ENCODE measurements at regions not wholly inside any gene's neighbourhood (a gene's known extent, or its start where the extent isn't known, plus 50 kb on each side); places are given as distances from the start of the nearest gene placed in this dataset.

DNA sequence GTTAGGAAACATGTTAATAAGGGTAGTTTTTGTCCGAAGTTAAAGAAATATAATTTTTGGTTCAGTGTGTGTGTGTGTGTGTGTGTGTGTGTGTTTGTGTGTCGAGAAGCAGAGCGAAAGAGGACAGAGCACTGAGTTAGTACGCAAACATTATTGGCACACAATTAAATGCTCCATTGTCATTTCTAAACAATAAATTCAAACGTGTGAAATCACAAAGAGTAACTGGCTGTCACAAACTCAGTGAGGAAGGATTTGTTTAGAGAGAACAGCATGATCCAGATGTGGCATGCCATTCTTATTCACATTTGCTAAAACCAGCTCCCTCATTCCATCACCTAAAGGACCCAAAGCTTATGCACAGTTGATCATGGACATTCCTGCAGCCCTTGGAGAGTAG is 970.8 kb downstream of the DTWD2 start:
- no peak for DNase-seq

DNA sequence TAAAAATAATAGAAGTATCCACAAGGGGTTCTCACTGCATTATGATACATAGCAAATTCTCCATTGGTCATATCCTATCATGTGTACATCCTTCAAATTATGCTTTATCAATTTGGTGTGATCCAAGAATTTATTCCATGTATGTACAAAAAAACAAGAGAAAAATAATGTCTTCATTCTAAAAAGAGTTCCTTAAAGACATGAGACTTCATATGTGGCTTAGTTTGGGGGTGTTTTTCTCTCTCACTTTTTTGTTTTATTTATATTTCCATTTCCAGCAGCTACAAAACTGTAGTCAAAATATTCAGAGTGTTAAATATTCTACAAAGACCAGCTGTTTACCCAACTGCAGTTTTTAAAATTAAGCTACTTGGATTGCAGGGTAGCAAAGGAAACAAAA is 972.0 kb downstream of the DTWD2 start:
- DNase-seq, result no peak

- DNase-seq, result no peak
Measured at GRCh38 chr5:118015511-118015910, 972.8 kb downstream of the DTWD2 start.

- DNase-seq, result no peak
Measured at GRCh38 chr5:118009741-118010297, 978.5 kb downstream of the DTWD2 start.

DNA sequence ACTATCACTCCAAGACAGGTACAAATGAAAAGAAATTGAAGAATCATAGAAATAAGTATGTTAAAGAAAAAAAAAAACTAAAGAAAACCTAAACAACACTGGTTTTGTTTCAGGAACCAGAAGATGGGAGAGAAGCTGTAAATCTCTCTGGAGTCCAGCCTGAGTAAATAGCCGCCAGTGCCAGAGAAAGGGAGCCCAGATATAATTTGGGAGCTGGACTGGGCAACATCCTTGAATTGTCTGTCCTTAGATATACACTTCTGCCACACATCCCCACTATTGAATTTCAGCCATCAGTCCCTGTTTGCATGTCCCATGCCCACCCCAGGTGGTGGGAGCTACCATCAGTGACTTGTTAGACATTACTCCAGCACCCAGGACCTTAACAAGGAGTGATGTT is 979.6 kb downstream of the DTWD2 start:
- no peak for DNase-seq

- DNase-seq, result no peak
Measured at GRCh38 chr5:118007262-118007661, 981.1 kb downstream of the DTWD2 start.

DNA sequence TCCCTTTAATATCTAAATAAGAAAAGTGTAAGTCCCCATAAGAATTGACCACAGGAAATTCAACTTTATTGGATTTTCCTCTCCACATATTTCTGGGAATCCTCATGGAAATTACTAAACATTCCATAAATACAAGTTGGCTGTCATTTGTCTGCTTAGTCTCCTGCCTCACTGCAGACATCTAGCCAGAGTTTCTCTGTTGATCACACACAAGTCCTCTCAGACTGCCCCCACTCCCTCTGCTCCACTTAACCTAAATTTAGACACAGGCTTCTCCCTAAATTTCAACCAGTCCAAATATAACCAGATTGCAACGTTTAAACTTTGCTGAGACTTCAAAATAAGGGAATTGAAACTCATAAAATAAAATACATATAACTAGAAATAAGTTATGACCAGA is 982.1 kb downstream of the DTWD2 start:
- no peak for DNase-seq

GRCh38 chr5:117999939-118000549 is 988.3 kb downstream of the DTWD2 start:
- no peak for DNase-seq

- no peak for DNase-seq
Measured at GRCh38 chr5:117982691-117983090, 1005.7 kb downstream of the DTWD2 start.

- DNase-seq, result no peak
Measured at GRCh38 chr5:117973785-117974184, 1014.6 kb downstream of the DTWD2 start.

DNA sequence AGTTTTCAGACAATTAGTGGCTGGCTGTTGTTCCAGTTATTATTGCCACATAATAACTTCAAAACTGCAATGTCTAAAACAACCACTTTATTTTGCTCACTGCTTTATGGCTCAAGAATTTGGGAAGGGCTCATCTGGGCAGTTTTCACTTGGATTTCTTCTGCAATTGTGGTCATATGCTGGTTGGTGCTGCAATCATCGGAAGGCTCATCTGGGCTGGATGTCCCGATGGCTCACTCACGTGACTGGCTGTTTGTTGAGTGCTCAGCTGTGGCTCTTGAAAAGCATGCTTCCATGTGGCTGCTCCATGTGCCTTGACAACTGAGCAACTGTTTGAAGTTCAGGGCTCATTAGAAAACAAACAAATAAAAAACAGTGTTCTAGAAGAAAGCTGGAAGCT is 1032.5 kb downstream of the DTWD2 start:
- DNase-seq, result no peak

GRCh38 chr5:117954331-117954730 is 1034.0 kb downstream of the DTWD2 start:
- DNase-seq, result no peak

GRCh38 chr5:117953272-117953671 is 1035.1 kb downstream of the DTWD2 start:
- no peak for DNase-seq

- DNase-seq, result no peak
Measured at GRCh38 chr5:117947836-117948235, 1040.5 kb downstream of the DTWD2 start.

DNA sequence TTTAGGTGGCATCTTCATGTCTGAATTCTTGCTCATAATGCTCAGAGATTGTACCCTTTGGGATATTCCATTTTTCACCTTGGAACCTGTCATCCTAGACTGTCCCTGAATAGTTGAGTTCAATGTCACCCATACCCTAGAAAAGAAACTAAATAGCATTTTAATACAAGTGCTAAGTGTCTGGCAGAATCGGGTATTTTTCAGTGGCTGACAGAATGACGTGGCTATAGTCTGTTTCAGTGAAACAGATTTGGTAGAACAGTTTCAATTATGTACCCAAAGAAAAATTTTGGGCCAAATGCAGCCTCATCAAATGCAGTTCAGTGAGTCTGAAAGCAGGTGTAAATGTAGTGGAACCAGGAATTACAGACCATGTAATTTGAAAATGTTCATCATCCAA is 1041.2 kb downstream of the DTWD2 start:
- DNase-seq, result no peak

DNA sequence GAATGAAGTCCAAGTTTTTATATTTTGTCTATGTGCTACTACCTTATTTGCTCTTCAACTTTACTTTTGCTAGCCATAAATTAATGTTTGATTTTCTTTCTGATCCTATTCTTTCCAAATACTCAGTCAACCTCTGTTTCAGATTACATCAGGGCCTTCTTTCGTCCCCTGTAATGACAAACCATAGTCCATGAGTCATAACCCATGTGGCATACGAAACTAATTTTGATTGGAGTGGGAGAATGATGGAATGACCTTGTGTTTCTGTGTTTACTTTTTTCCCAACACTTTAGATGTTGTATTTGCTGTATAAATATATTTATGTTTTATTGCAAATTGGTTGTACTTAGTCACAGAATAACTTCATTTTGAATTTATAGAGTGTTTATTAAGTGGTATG is 1043.1 kb downstream of the DTWD2 start:
- DNase-seq, result no peak

DNA sequence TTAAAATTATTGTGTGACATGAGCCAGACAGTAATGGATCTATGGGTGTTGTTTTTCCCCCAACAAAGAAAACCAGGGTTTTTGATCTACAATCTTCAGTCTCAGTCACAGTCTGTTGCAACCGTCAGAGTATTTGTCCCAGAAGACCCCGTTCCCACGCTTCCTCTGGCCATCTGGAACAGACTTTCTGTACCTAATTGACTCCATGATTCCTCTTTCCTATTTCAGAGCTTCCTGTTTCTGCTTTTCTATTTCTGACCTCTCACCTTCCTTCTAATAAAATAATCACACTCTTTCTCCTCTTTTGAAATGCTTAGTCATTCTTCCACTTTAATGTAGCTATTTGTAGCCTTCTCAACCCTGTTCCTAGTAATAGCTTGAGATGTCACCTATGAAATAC is 1044.8 kb downstream of the DTWD2 start:
- DNase-seq, result no peak

GRCh38 chr5:117942861-117943519 is 1045.4 kb downstream of the DTWD2 start:
- no peak for DNase-seq

DNA sequence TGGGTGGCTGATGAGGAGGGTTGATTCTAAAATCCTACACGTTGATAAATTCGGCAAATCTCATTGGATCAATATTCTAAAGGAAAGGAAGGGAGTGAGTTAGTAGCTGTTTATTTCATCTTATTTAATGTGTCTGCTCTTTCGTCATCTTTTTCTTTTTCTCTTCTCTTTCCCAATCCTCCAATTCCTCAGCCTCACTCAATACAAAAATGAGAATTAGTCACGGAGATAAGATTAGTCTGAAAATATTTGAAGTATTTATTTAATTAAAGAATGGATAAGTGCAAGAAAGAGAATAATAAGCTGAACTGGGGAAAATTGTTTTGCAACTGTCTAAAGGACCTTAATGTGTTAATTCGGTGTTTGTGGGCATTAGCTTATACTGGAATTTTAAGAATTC is 1095.1 kb downstream of the DTWD2 start:
- DNase-seq, result no peak

DNA sequence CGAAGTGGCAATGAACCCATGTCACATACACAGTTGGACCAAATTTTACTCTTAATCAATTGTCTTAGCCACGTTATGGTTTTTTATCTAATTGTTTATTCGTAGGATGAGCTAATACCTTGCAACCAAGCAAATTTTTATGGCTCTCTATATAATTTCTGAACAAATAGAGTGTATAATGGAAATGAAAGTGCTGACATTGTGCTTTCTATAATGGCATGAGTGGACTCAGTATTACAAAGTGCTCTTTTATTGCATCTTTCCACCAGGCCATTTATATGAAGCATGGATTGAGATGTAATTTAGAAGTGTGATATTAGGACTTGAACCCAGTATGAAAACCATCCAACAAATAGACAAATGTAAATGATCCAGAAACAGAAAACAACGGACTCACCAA is 1096.0 kb downstream of the DTWD2 start:
- no peak for DNase-seq

DNA sequence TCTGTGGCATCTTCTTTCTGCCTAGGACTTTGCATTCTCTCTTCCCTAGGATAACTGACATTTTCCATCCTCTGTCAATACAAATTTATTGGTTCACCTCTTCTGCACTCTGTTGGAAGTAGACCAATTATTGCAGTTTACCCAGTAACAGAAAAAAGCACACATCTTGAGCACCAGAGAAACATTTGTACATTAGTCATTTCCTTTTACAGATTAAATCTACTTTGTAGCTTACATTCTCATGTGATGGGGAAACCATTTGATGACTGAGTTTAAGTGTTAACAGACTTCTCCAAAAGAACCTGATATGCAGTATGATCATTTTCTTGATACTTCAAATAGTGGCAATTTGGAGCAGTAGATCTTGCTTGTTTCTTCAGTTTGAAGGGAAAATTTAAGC is 1098.8 kb downstream of the DTWD2 start:
- DNase-seq, result no peak

GRCh38 chr5:117888688-117889087 is 1099.7 kb downstream of the DTWD2 start:
- no peak for DNase-seq

GRCh38 chr5:117881426-117882230 is 1106.7 kb downstream of the DTWD2 start:
- no peak for DNase-seq

- no peak for DNase-seq
Measured at GRCh38 chr5:117880932-117881331, 1107.4 kb downstream of the DTWD2 start.

Measured in CD4-positive, alpha-beta T cell treated with Interleukin-17A for 1 hour (primary cell).